Osteoblast (primary cell): ENCODE measurements at regions not wholly inside any gene's neighbourhood (a gene's known extent, or its start where the extent isn't known, plus 50 kb on each side); places are given as distances from the start of the nearest gene placed in this dataset.

Source experiments
- DNase-seq: peaks from one replicate; pipeline ENCODE4 v3.0.0; 2011; ENCODE audit warnings: low spot score, mixed read lengths; ENCODE audit not compliant: insufficient read length; ENCODE audit errors: missing footprints
- H2AFZ ChIP-seq: 2 replicates; pipeline ENCODE4 v1.6.0; 2011; ENCODE audit warnings: mild to moderate bottlenecking, low read length
- H3K27ac ChIP-seq: 2 replicates; pipeline ENCODE4 v1.5.1; 2011; ENCODE audit warnings: mild to moderate bottlenecking, low read depth, low read length, moderate library complexity
- H3K27me3 ChIP-seq: 2 replicates; pipeline ENCODE4 v1.6.0; 2012; ENCODE audit warnings: mild to moderate bottlenecking, control low read depth, inconsistent platforms, low read length, moderate library complexity; ENCODE audit not compliant: insufficient read depth
- H3K36me3 ChIP-seq: 2 replicates; pipeline ENCODE4 v1.5.1; 2011; ENCODE audit warnings: mild to moderate bottlenecking, low read length, control low read depth, moderate library complexity; ENCODE audit not compliant: insufficient read depth
- H3K4me1 ChIP-seq: 2 replicates; pipeline ENCODE4 v1.5.1; 2011; ENCODE audit warnings: mild to moderate bottlenecking, low read length, control low read depth, moderate library complexity; ENCODE audit not compliant: insufficient read depth
- H3K4me2 ChIP-seq: 2 replicates; pipeline ENCODE4 v1.6.0; 2011; ENCODE audit warnings: mild to moderate bottlenecking, low read length; ENCODE audit not compliant: insufficient read depth
- H3K4me3 ChIP-seq: fragments of 200-600 bp; sonication (generic); 3 replicates; pipeline ENCODE4 v1.5.1; 2012; ENCODE audit warnings: mild to moderate bottlenecking, low read length, inconsistent platforms; ENCODE audit not compliant: insufficient read depth
- H3K79me2 ChIP-seq: 2 replicates; pipeline ENCODE4 v1.6.0; 2012; ENCODE audit warnings: mild to moderate bottlenecking, low read length, control low read depth, inconsistent platforms; ENCODE audit not compliant: insufficient read depth
- H3K9me3 ChIP-seq: 2 replicates; pipeline ENCODE4 v1.5.1; 2011; ENCODE audit warnings: low read depth, low read length, control low read depth
- H4K20me1 ChIP-seq: 2 replicates; pipeline ENCODE4 v1.6.0; 2012; ENCODE audit warnings: mild to moderate bottlenecking, low read length, control low read depth; ENCODE audit not compliant: insufficient read depth
- CTCF ChIP-seq: IDR thresholded peaks from 2 replicates; pipeline ENCODE4 v1.5.1; 2011; ENCODE audit warnings: mild to moderate bottlenecking, low read depth, low read length, moderate library complexity; ENCODE audit errors: extremely low read depth

GRCh38 chr5:117245130-117245529 lies 670.5 kb upstream of the SEMA6A start:
- no peak overlapping the region for H3K4me2 ChIP-seq
- TF ChIP-seq CTCF: no peak
- H4K20me1 ChIP-seq: no peaks in the 10 kb centered on the region
- no peak overlapping the region for H3K4me3 ChIP-seq
- H3K9me3 ChIP-seq: no peaks in the 10 kb centered on the region
- H3K27me3 ChIP-seq: no peaks in the 10 kb centered on the region
- DNase-seq: no peak
- H2AFZ ChIP-seq: no peak overlapping the region
- no peak overlapping the region for H3K27ac ChIP-seq
- no peaks in the 10 kb centered on the region for H3K4me1 ChIP-seq
- H3K79me2 ChIP-seq: no peaks in the 10 kb centered on the region
- H3K36me3 ChIP-seq: no peaks in the 10 kb centered on the region

GRCh38 chr5:117242028-117242427 lies 667.4 kb upstream of the SEMA6A start:
- H3K4me2 ChIP-seq: no peak overlapping the region
- DNase-seq: no peak
- no peaks in the 10 kb centered on the region for H3K4me1 ChIP-seq
- H3K27ac ChIP-seq: no peak overlapping the region
- no peak for TF ChIP-seq CTCF
- H3K4me3 ChIP-seq: no peak overlapping the region
- no peaks in the 10 kb centered on the region for H3K27me3 ChIP-seq
- no peak overlapping the region for H2AFZ ChIP-seq
- no peaks in the 10 kb centered on the region for H4K20me1 ChIP-seq
- H3K79me2 ChIP-seq: no peaks in the 10 kb centered on the region
- no peaks in the 10 kb centered on the region for H3K9me3 ChIP-seq
- no peaks in the 10 kb centered on the region for H3K36me3 ChIP-seq

GRCh38 chr5:117236941-117237340 lies 662.3 kb upstream of the SEMA6A start:
- no peak for TF ChIP-seq CTCF
- DNase-seq: no peak
- Histone ChIP-seq H2AFZ (no peak overlapping the region), H3K79me2 (no peaks in the 10 kb centered on the region), H3K27me3 (no peaks in the 10 kb centered on the region), H3K4me3 (no peak overlapping the region), H3K9me3 (no peaks in the 10 kb centered on the region), H3K27ac (no peak overlapping the region), H3K36me3 (no peaks in the 10 kb centered on the region), H3K4me2 (no peak overlapping the region), H3K4me1 (no peaks in the 10 kb centered on the region), H4K20me1 (no peaks in the 10 kb centered on the region)

- Histone ChIP-seq H3K27ac (no peak overlapping the region), H3K9me3 (no peaks in the 10 kb centered on the region), H3K79me2 (no peaks in the 10 kb centered on the region), H3K36me3 (no peaks in the 10 kb centered on the region), H2AFZ (no peak overlapping the region), H3K4me3 (no peak overlapping the region), H3K4me2 (no peak overlapping the region), H3K27me3 (no peaks in the 10 kb centered on the region), H3K4me1 (no peaks in the 10 kb centered on the region), H4K20me1 (no peaks in the 10 kb centered on the region)
- peak; percentile 4 for DNase-seq
- no peak for TF ChIP-seq CTCF
These were observed 661.2 kb upstream of the SEMA6A start for GRCh38 chr5:117235786-117236185.
